ENCODE measurements at regions not wholly inside any gene's neighbourhood (a gene's known extent, or its start where the extent isn't known, plus 50 kb on each side); places are given as distances from the start of the nearest gene placed in this dataset.

DNA sequence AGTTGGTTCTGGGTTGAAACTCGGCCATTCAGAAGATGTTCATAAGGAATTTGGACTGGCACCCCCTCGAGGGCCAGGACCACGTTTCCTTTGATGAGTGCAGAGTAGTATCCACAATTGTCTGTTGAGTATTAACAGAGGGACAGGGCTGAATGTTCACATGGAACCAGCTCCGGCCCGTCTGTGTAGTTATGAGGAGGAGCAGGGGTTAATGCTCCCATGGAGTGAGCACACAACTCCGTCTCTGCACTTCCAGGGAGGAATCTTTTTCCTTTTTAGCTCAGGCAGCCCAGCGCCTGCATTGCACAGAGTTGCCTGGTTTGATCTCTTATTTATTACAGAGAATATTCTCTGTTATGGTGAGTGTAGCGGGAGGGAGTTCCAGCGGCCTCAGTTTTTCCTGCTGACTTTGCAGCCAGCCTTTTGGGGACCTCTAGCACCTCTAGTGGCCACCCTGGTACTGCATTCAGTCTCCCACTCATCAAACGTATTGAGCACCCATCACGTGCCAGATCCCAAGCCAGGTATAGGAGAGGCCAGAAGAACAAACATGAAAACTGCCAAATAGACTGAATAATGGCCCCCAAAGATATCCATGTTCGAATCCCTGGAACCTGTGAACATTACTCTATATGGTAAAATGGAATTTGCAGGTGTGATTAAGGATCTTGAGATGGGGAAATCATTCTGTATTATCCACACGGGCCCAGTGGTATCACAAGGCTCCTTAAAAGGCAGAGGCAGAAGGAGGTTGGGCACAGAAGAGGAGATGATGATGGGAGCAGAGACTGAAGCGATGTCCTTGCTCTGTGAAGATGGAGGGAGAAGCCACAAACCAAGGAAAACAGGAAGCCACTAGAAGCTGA is 167.7 kb upstream of the CSF3R start:
- no peak for DNase-seq (ENCODE audit: low read depth in 4 of 4, low spot score in 2 of 4)

DNA sequence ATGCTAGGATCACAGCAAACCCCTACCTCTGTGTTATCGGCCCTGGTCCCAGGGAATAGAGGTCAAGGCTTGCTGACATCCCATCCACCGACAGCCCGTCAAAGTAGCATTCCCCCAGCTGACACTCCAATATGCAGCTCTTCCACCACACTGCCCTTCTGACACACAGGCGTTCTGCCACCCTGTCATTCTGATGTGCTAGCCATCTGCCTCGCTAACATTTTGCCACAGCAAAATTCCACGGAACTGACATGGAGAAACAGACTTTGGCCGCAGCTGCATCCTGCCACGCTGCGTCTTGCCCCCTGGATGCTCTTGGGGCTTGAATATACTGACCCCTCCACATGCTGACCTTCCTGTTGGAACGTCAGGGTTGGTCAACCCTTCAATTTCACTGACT is 163.2 kb upstream of the CSF3R start:
- no peak for DNase-seq (ENCODE audit: low read depth in 4 of 4, low spot score in 2 of 4)

DNA sequence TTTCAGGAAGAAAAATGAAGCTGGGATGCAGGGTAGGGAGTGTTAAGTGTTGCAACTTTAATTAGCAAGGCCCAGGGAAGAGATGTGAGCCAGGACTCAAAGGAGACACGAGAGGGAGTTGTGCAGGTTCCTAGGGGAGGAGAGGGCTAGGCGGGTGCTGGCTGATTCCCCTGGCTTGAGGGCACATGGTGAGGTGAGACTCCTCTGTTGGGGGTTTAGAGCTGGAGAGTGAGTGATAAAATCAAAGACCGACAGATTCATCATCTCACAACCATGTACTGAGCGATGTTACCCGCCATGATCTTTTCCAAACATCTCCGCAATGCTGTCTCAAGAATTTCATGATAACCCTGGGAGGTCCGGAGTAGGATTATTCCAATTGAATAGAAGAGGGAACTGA is 161.8 kb upstream of the CSF3R start:
- no peak for DNase-seq (ENCODE audit: low read depth in 4 of 4, low spot score in 2 of 4)

DNA sequence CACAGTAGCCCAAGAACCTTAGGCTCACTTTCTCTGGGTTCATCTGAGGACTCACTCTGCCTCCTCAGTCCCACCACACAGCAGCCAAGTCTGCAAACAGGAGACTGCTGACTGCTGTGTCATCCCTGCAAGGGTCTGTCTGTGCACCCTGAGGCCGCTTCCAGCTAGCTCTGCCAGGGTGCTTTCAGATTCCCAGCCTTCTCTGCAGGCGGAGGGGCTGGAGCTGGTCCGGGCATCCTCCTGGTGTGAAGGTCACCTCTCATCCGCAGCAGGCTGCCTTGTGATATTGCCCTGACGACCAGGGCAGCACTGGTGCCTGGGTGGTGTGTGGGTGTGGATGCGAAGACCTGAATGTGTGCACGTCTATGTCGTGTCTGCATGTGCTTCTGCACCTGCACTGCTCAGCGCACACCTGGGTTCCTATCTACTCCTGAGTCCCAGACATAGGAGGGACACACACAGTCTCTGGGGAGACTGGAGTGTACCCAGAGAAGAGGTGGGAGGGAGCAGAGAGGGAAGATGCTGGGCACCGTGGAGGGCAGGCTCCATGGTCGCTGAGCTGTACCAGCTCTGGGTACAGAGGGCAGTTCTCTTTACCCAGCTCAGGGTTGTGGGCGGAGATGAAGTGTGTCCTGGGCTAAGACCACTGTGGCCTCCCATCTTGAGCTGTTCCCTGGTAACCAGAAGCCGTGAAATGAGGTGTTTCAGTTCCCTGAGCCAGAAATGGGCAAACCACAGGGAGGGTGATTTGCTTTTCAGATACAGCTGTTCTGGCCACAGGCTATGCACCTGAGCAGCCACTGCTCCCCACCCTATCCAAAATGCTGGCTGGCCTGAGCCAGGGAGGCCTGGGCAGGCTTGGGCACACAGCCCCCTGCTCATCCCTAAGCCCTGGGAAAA is 160.9 kb upstream of the CSF3R start:
- no peak for DNase-seq (ENCODE audit: low read depth in 4 of 4, low spot score in 2 of 4)

DNA sequence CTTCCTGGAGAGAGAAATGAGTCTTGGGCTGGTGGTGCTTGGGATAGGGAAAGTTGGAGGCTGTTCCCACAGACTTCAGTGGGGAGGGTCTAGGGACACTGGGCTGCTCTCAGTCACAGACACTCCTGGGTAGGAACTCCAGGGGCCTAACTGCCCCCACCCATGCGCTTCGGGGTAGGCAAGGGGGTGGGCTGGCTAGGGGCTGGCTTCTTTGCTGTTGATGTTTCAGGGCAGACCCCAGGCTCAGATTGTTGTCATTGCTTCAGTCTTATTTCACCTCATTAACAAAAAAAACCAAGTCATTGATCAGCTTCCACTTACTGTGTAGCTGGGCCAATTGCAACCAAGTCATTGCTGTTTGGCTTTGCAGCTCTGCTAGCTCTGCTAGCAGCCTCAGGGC is 160.1 kb upstream of the CSF3R start:
- no peak for DNase-seq (ENCODE audit: low read depth in 4 of 4, low spot score in 2 of 4)

DNA sequence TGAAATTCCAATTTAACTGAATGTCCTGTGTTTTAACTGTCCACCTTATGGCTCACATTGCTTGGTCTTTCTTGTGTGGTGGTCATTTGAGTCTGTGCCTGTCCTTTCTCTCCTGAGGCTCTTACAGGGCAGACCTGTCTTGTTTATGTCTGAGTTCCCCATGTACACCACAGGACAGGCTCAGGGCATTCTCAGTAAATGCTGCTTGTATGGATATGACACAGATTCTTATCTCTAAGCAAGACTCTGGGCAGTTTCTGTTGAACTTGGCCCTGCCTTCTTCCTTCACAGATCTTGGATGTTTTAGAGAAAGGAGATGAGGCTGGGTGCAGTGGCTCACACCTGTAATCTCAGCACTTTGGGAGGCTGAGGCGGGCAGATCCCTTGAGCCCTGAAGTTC is 159.1 kb upstream of the CSF3R start:
- no peak for DNase-seq (ENCODE audit: low read depth in 4 of 4, low spot score in 2 of 4)

DNA sequence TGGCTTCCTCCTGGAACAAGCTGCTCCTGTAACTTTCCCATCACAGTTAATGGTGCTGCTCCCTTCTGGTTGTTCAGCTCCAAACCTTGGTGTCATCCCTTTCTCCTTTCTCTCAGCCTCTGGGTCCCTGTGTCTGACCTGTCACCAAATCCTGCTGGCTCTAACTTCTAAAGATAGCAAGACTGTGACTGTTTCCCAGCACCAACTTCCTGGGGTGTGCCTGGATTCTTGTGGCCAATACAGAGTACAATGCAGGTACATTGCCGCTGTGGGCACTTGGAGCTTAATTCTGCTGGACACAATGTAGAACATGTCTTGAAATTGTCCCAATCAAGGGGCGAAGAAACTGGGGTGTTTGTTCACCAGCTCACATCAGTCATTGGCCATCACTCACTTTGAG is 156.7 kb upstream of the CSF3R start:
- no peak for DNase-seq (ENCODE audit: low read depth in 4 of 4, low spot score in 2 of 4)

DNA sequence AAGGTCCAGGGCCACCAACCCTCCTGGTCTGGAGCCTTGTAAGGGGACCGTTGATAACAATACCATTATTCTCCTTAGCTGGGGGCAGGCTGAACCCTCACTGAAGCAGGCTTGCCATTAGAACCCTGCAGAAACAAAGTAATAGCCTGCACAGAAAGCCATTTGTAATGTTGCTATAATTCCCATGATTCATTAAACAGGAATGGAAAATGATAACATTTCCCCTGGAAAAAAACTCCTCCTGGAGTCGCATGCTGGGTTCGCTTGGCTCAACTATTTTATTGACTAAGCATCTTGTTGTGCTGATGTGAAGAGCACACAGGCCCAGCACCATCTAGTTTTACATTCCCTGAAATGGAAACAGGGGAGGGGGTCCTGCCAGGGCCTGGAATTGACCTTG is 155.6 kb upstream of the CSF3R start:
- DNase-seq (ENCODE audit: low read depth in 4 of 4, low spot score in 2 of 4): no peak

DNA sequence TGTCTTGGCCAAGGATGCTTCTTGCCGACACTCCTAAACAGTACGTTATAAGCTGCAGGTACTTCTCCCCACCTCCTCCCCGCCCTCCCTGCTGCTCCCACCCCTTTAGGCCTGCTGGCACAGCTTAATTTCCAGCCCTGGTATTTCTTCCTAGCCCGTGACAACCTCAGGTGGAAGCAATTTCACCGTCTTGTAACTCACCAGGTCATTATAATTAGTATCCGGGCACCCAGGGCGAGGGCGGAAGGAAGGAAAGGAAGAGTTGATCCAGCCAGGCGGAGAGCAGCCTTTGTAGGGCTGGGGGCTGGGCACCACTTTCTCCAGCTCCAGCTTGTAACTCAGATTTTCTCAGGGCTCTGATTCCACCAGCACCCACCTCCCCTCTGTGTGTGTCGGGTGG is 153.5 kb upstream of the CSF3R start:
- no peak for DNase-seq (ENCODE audit: low read depth in 4 of 4, low spot score in 2 of 4)

DNA sequence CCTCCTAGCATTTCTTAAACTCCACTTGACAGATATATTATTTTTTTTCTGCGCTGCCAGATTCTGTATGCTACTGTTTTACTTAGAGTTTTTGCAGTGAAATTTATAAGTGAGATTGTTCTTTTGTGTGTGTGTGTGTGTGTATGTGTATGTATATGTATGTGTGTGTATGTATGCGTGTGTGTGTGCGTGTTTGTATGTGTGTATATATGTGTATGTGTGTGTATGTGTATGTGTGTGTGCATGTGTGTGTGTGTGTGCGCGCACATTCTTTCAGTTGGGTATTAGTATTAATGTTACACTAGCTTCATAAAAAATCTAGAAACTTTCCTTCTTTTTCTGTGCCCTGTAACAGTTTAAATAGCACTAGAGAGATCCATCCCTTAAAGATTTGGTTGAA is 152.6 kb upstream of the CSF3R start:
- DNase-seq (ENCODE audit: low read depth in 4 of 4, low spot score in 2 of 4): no peak

DNA sequence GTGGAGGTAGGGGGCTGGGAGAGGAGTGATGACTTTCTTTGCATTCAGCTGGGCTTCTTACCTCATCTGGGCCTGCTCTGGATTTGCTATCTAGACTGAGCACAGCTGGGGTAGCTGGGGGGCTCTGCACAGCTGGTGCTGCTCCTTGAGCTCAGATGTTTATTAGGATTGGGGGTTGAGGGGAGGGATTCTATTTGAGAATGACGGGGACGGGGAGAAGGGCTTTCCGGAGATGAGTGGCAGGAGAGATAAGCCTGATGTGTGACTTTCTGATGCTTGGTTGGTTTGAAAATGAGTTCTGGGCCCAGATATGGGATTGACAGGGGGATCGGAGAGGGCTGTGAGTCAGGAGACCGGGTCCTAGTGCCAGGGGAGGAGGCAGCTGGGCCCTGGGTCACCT is 146.1 kb upstream of the CSF3R start:
- no peak for DNase-seq (ENCODE audit: low read depth in 4 of 4, low spot score in 2 of 4)

DNA sequence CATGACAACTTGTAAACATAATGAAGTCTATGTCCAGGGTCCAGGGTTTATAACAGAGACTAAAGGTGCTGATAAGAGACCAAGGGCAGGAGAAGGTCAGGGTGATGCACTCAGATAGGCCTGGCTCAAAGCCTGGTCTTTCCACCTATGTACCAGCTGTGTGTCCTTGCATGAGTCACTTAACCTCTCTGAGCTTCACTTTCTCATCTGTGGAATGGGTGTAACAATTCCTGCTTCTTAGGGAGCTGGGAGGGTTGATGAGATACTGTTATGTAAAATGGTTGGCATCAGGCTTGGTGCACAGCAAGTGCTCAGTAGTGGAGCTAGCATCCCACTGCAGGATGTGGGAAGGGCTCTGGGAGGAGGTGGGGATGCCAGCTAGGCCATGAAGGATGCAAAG is 143.7 kb upstream of the CSF3R start:
- DNase-seq (ENCODE audit: low read depth in 4 of 4, low spot score in 2 of 4): no peak

DNA sequence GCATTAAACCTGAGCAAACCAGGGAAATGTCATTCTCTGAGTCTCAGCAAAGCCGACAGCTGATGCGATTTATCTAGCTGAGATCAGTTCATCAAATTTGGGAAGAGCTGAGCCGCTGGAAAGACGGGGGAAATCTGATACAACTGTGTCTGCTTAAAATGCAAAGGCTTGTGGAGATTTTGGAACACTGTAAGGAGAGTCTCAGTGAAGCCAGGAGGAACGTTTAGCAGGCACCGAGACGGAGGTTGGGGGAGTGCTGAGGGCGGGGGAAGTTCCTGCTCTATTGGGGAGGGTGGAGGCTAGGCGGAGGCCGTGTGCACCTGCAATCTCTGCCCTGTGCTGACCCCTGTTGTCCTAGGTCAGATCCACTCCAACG is 143.2 kb upstream of the CSF3R start:
- no peak for DNase-seq (ENCODE audit: low read depth in 4 of 4, low spot score in 2 of 4)

DNA sequence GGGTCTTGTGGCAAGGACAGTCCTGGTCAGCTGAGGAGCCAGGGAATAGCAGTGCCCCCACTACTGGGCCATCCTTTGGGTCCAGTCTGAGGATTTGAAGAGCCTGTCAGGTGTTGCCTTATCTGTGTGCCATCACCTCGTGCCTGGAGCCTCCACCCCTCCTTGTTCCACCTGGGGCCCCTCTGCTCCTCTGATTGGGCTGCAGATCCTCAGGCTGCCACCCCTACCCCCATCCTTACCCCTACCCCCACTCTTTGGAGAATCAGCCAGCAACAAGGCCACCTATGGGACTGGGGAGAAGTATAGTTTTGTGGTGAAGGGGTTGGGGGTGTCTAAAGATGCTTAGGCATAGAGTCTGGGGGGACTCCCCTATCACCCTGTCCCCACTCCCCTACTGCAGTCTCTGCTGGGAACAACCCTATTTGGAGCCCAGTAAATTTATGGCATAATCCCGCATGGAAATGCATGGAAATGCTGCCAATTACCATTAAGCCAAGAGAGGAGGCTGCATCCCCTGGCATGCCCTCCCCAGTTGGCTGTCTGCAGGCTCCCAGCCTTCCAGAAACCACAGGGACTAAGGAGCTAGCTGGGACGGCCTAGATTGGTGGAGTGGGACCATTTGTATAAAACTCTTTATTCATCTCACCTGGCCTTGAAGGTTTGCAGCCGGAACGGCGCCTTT is 142.7 kb upstream of the CSF3R start:
- DNase-seq (ENCODE audit: low read depth in 4 of 4, low spot score in 2 of 4): no peak

DNA sequence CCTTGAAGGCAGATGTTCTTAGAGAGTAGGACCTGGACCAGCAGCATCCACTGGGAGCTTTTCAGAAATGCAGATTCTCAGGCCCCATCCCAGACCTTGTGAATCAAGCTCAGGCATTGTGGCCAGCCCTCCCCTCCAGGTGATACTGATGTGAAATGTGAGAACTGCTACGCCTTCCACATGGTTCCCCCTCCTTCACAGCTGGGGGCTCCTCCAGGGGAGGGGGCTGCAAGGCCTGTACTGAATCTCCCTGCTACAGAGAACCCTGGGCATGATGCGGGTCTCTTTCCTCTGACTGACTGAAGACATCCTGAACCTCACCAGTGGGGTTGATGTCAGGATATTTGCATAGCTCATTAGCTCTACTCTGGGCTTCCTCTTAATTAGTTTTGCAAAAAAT is 141.8 kb upstream of the CSF3R start:
- DNase-seq (ENCODE audit: low read depth in 4 of 4, low spot score in 2 of 4): no peak

DNA sequence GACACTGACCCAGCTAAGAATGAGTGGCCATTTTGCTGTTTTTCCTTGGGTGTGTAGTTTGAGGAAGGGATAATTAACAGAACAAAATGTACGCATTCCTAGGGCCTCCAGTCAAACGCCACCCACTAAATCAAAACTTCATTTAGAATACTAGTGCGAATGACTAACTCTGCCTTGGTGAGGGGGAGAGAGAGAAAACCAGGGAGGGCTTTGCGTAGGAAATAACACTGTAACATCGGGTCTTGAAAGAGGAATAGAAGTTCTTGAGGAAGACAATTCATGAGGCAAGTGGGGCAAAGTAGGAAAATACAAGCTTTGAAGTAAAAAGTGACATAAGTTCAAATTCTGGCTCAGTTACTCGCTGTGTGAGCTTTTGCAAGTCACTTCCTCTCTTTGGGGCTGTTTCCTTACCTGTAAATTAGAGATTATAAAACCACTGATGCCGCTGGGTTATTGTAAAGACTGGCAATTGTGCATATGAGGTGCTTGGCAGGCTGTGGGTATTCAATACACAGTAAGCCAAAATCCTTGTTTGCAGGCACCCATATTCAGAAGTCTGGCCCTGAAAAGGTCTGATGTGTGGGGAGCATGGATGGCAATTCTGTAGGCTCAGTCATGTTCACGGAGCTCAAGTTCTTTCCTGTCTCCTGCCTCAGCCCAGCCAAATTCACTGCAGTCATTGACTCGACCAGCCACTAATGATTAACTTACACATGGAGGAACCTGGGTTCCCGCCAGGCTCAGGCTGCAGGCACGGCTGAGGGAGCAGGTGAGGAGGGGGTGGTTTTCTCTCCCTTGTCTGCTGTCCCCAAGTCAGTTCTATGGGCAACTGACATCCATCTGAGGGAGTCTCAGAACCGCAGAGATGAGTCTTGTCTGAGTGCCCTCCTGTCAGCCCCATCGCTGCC is 140.3 kb upstream of the CSF3R start:
- peak in 3 of 4 donors; percentile 25 to 62 (median 34) for DNase-seq (ENCODE audit: low read depth in 4 of 4, low spot score in 2 of 4)

DNA sequence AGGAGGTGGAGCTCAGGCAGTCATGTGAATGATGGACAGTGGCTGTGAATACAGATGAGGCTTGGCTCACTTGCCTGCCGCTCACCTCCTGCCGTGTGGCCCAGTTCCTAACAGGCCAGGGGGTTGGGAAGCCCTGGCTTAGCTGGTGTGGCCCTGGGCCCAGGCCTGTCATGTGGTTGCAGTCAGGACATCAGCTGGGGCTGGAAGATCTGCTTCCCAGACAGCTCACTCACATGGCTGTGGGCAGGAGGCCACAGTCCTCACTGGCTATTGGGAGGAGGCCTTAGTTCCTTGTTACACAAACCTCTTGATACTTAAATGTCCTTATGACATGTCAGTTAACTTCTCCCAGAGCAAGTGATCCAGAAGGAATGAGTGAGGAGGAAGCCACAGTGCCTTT is 138.8 kb upstream of the CSF3R start:
- DNase-seq (ENCODE audit: low read depth in 4 of 4, low spot score in 2 of 4): no peak

DNA sequence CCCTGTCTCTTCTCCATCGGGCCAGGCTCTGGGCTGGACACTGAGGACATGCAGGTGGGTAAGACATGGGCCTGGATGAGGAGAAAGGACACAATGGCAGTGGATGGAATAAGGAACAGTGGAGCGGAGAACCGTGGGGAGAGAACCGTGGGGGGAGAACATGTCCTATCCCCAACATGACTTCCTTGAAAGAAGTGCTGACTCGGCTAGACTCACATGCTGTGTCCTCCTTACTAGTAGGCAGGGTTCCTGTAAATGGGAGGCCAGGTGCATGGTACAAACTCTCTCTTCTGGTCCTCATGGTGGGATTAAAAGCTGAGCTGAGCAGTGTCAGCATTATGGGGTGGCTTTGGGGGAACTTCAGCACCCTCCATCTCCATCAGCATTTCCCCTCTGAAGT is 137.4 kb upstream of the CSF3R start:
- no peak for DNase-seq (ENCODE audit: low read depth in 4 of 4, low spot score in 2 of 4)

DNA sequence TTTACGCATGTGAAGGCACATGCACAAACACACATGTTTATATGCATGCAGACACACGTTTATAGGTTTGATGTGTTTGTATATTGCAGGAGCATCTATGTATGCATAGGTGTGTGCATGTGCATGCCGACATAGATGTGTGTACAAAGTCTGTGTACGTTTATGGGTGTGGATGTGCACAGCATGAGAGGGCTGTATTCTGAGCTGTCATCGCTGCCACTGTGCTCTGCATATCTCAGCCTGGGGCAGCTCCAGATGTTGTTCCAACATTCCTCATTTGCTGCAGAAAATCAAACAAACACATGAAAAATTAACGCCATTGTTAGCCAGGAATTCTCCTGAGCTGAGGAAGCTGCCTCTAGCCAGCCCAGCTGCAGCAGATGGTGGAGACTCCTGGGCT is 132.3 kb upstream of the CSF3R start:
- DNase-seq (ENCODE audit: low read depth in 4 of 4, low spot score in 2 of 4): no peak

DNA sequence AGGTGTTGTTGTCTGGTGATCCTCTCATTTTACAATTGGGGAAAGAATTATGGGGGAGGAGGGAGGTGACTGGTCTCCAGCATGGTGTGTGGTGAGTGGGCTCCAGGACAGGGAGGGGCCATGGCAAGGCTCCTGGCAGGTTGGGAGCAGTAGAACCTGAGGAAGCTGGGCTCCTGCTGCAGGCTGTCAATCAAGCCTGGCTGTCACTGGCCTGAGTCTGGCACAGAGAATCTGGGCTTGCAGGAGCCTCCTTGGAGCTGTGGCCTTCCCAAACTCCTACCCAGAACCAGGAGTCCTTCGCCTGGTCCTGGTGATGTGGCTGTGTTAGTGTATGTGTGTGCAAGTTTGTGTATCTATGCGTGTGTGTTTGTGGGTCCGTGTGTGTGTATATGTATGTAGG is 131.9 kb upstream of the CSF3R start:
- no peak for DNase-seq (ENCODE audit: low read depth in 4 of 4, low spot score in 2 of 4)
